Fibroblast of skin of right biceps (primary cell): ENCODE measurements at regions not wholly inside any gene's neighbourhood (a gene's known extent, or its start where the extent isn't known, plus 50 kb on each side); places are given as distances from the start of the nearest gene placed in this dataset.
"Not testable (repeated sequence)": the region's sequence is repeated elsewhere in the genome, so short reads cannot be mapped to it uniquely, and the experiment has no call there.

Experiments
- DNase-seq: peaks from one replicate; pipeline ENCODE4 v3.0.0-alpha.2; 2013

GRCh38 chr2:236834284-236834683 is 251.4 kb upstream of the COPS8 start:
- no peak for DNase-seq

- no peak for DNase-seq
These were observed 250.2 kb upstream of the COPS8 start for GRCh38 chr2:236835307-236836024.

- not testable (repeated sequence) for DNase-seq
These were observed 249.7 kb upstream of the COPS8 start for GRCh38 chr2:236836028-236836427.

GRCh38 chr2:236840215-236840614 is 245.5 kb upstream of the COPS8 start:
- peak; percentile 65 for DNase-seq

GRCh38 chr2:236840857-236841256 is 244.8 kb upstream of the COPS8 start:
- DNase-seq = no peak

GRCh38 chr2:236841389-236841788 is 244.3 kb upstream of the COPS8 start:
- DNase-seq = no peak

GRCh38 chr2:236843161-236843968 is 242.3 kb upstream of the COPS8 start:
- DNase-seq = no peak

- DNase-seq = no peak
These were observed 241.0 kb upstream of the COPS8 start for GRCh38 chr2:236844711-236845110.

- DNase-seq = no peak
These were observed 238.7 kb upstream of the COPS8 start for GRCh38 chr2:236847023-236847422.

- no peak for DNase-seq
These were observed 238.0 kb upstream of the COPS8 start for GRCh38 chr2:236847538-236848263.

- no peak for DNase-seq
These were observed 237.2 kb upstream of the COPS8 start for GRCh38 chr2:236848501-236848900.

GRCh38 chr2:236849508-236849907 is 236.2 kb upstream of the COPS8 start:
- no peak for DNase-seq

- no peak for DNase-seq
These were observed 235.7 kb upstream of the COPS8 start for GRCh38 chr2:236849940-236850339.

- no peak for DNase-seq
These were observed 234.5 kb upstream of the COPS8 start for GRCh38 chr2:236851187-236851586.

- DNase-seq = peak; percentile 27
These were observed 233.4 kb upstream of the COPS8 start for GRCh38 chr2:236852100-236852976.

GRCh38 chr2:236852977-236853374 is 232.7 kb upstream of the COPS8 start:
- DNase-seq = peak; percentile 49

- DNase-seq = no peak
These were observed 232.1 kb upstream of the COPS8 start for GRCh38 chr2:236853585-236854051.

- no peak for DNase-seq
These were observed 230.4 kb upstream of the COPS8 start for GRCh38 chr2:236855176-236855865.

- no peak for DNase-seq
These were observed 229.5 kb upstream of the COPS8 start for GRCh38 chr2:236855866-236856847.

- DNase-seq = no peak
These were observed 228.8 kb upstream of the COPS8 start for GRCh38 chr2:236856848-236857235.

- no peak for DNase-seq
These were observed 228.4 kb upstream of the COPS8 start for GRCh38 chr2:236857246-236857645.
